Left renal pelvis (tissue), 4 donors: ENCODE measurements at regions not wholly inside any gene's neighbourhood (a gene's known extent, or its start where the extent isn't known, plus 50 kb on each side); places are given as distances from the start of the nearest gene placed in this dataset.

Experiments
- DNase-seq, 4 donors: peaks; one replicate each; pipeline ENCODE4 v3.0.0-alpha.2; 2013; ENCODE audit warnings: low read depth in 4 of 4, low spot score in 3 of 4

- DNase-seq = no peak
Observed at GRCh38 chr1:165075725-165076370, 280.7 kb downstream of the LMX1A start.

GRCh38 chr1:165073185-165074007 lies 283.1 kb downstream of the LMX1A start:
- peak in 2 of 4 donors; percentile 14 to 30 for DNase-seq

- DNase-seq = no peak
Observed at GRCh38 chr1:165070675-165071074, 285.8 kb downstream of the LMX1A start.

GRCh38 chr1:165069829-165070228 lies 286.7 kb downstream of the LMX1A start:
- no peak for DNase-seq

GRCh38 chr1:165068741-165069140 lies 287.8 kb downstream of the LMX1A start:
- DNase-seq = no peak

DNA sequence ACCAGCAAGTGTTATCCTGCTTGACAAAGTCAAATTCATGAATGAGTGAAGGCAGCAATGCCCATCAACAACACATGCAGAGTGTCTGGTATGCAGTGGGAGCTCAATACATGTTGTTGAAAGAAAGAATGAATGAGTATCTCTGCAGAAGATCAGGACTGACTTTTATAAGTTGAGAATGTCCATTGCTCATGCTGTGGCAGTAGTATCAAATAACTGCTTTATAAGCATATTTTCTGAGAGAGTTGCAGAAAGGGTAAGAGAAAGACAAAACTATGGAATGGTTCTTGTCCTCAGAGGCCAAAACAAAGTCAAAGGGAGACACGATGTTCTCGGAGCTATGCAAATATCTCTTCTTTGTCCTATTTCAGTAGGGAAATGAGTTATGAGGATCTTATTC lies 288.7 kb downstream of the LMX1A start:
- DNase-seq = no peak

- no peak for DNase-seq
Observed at GRCh38 chr1:165063181-165063965, 293.1 kb downstream of the LMX1A start.

GRCh38 chr1:165062346-165062745 lies 294.2 kb downstream of the LMX1A start:
- DNase-seq = no peak

DNA sequence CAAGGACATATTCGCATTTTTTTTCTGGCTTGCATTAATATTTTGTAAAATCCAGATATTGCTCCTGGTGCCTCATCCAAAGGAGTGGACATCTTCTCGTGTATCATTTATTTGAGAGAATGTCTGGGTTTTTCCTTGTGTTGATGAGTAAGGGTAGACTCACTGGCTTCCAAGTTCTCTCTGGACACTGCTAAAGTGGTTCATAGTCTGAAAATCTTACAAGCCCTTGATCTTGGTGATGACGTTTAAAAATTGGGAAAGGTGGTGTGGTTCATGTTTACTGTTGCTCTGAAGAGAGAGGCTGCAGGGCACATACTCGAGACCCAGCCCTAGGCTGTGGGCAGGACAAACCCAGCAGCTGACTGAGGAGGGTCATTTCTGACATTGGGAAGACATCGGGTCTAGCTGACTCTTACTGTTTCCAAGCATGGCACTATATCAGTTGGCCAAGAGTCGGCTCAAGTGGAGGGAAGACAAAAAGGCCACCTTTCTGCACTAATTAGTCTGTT lies 296.2 kb downstream of the LMX1A start:
- DNase-seq = no peak

DNA sequence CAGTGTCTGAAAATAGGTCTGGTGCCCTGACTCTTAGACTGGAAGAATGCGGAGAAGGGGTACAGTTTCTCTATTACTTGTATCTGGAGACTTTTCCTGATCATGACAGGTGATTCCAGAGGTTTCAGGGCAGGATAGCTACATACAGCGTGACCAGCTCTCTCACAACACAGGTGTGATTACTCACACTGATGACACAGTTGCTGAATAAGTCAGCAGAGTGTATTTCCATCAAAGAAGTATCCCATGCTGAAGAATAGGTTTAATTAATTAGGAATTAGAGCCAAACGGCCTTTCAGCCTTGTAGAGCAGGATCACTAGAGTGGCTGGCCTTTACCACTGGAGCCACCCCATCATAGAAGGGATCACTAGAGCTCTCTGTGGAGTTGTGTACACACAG lies 298.6 kb downstream of the LMX1A start:
- no peak for DNase-seq

- no peak for DNase-seq
Observed at GRCh38 chr1:165056914-165057313, 299.6 kb downstream of the LMX1A start.

- no peak for DNase-seq
Observed at GRCh38 chr1:165055581-165055980, 300.9 kb downstream of the LMX1A start.

GRCh38 chr1:165054627-165055026 lies 301.9 kb downstream of the LMX1A start:
- DNase-seq = no peak

DNA sequence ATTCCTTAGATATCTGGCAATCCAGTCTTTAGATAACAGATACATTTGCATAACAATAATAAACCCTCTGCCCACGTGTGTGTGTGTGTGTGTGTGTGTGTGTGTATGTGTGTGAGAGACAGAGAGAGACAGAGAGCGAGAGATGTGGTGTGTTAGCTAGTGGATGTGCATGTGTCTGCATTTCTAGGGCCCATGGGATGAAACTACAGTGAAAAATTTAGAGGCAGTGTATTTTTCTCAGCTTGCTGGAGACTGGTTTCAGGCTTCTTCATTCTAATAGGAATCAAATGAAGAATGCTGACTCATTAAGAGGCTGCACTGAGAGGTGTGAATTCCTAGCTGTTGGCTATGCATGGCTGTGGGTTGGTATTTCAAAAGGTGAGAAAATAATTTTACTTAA lies 303.2 kb downstream of the LMX1A start:
- no peak for DNase-seq

DNA sequence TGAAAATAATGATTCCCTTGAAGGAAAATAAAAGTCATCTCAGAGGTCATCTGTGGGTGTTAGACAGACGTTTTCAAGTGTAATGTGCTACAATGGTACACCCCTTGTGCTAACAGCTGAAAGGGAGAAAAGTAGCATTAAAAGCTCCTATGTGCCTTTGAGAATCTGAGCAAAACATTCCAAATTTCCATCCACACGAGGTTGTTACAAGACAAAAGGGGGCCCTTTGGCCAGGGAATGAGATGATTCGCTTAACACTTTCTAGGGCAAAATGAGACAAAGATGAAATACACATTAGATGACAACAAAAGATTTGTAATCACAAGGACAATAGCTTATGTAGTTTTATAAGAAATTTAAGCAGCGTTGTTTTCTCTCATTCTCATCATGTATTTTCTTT lies 303.6 kb downstream of the LMX1A start:
- DNase-seq = no peak

- DNase-seq = no peak
Observed at GRCh38 chr1:165052431-165052830, 304.1 kb downstream of the LMX1A start.

DNA sequence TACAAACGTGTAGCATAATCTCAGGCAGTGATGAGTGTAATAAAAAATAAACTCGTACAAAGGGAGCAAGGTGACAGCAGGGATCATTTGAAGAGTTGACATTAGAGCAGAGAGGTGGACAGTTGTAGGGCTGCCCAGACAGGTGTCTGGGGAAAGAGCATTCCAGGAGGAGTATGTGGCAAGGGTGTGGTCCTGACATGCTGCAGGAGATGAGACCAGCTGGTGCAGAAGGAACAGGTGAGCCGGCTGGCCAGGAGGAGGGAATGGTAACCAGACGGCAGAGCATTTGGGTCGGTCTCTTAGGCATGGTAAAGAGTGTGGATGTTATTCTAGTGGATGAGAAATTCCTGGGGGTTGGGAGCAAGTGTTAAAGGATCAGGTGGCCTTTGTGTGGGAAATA lies 306.3 kb downstream of the LMX1A start:
- DNase-seq = no peak

GRCh38 chr1:165047994-165048393 lies 308.5 kb downstream of the LMX1A start:
- DNase-seq = no peak

DNA sequence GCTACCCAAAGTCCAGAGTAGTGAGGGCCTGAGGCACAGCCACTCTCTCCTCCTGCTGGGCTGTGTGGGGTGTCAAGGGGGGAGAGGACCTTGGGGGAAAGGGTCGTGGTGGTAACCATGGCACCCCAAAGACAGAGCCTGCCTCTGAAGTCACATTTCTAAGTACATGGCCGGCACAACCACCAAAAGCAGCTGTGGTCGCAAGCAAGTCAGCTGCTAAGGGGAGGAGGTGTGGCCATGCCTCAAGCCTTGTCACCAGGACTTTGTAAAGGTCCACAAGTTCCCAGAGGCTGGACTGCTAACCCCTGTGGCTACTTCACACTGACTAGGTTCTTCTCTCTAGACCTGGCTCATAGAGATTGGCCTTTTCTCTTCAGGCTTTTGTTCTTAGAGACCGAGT lies 310.6 kb downstream of the LMX1A start:
- DNase-seq = no peak

DNA sequence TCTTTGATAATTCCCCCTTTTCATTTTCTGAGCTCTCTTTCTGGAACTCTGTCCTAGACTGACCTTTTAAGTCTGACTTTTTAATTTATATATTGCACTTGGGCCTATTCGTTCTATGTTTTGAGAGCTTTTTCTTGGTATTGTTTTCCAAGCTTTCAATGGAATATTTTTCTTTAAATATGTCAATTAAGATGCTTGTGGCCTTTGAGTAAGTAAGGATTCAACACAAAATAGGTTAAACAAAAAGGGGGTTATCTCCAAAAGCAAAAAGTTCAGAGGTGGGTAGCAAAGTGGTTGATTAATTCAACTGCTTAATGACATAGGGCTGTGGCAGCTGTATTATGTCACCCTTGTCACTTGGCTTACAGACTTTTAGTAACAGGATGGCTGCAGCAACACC lies 315.9 kb downstream of the LMX1A start:
- no peak for DNase-seq

- DNase-seq = no peak
Observed at GRCh38 chr1:165039996-165040395, 316.5 kb downstream of the LMX1A start.
